ENCODE measurements at regions not wholly inside any gene's neighbourhood (a gene's known extent, or its start where the extent isn't known, plus 50 kb on each side); places are given as distances from the start of the nearest gene placed in this dataset.

GRCh38 chr6:10256113-10256690, 158.7 kb downstream of the TFAP2A start:
- Mint-ChIP-seq H3K4me1 (ENCODE audit: low read depth, unreplicated experiment) (no peaks in the 10 kb centered on the region), H3K27ac (ENCODE audit: unreplicated experiment) (no peak overlapping the region), H3K36me3 (ENCODE audit: insufficient read depth, unreplicated experiment) (no peaks in the 10 kb centered on the region), H3K27me3 (ENCODE audit: unreplicated experiment) (no peaks in the 10 kb centered on the region), H3K4me3 (ENCODE audit: low read depth, unreplicated experiment) (no peak overlapping the region), H3K9me3 (ENCODE audit: low read depth, unreplicated experiment) (no peaks in the 10 kb centered on the region)
- intact Hi-C loops (cut with micrococcal nuclease; ENCODE audit: unreplicated experiment), result no loop called here
- TF ChIP-seq CTCF (IDR thresholded peaks at IDR 0.05; ENCODE audit: unreplicated experiment), result no peak
- CTCF ChIA-PET, result no interaction called here
- BruUV-seq (replicated peaks), result no TSS peak
- DNase-seq, result peak; percentile 16

- TF ChIP-seq CTCF (IDR thresholded peaks at IDR 0.05; ENCODE audit: unreplicated experiment), result no peak
- no peak for DNase-seq
- CTCF ChIA-PET, result no interaction called here
- intact Hi-C loops (cut with micrococcal nuclease; ENCODE audit: unreplicated experiment), result no loop called here
- no peak overlapping the region for H3K4me3 Mint-ChIP-seq (ENCODE audit: low read depth, unreplicated experiment)
- no peak overlapping the region for H3K27ac Mint-ChIP-seq (ENCODE audit: unreplicated experiment)
- no peaks in the 10 kb centered on the region for H3K4me1 Mint-ChIP-seq (ENCODE audit: low read depth, unreplicated experiment)
- no TSS peak for BruUV-seq (replicated peaks)
- no peaks in the 10 kb centered on the region for H3K36me3 Mint-ChIP-seq (ENCODE audit: insufficient read depth, unreplicated experiment)
- H3K9me3 Mint-ChIP-seq (ENCODE audit: low read depth, unreplicated experiment), result peaks cover 2% of the 10 kb centered on the region
- no peaks in the 10 kb centered on the region for H3K27me3 Mint-ChIP-seq (ENCODE audit: unreplicated experiment)
Observed at GRCh38 chr6:10250655-10251220, 164.1 kb downstream of the TFAP2A start.

- BruUV-seq (replicated peaks), result no TSS peak
- CTCF ChIA-PET, result interaction anchor here (0.7 kb wide), 1 partner anchor 389 kb away, joined by 6 read pairs; no protein-coding TSS in a partner anchor
- H3K27me3 Mint-ChIP-seq (ENCODE audit: unreplicated experiment), result no peaks in the 10 kb centered on the region
- no peaks in the 10 kb centered on the region for H3K36me3 Mint-ChIP-seq (ENCODE audit: insufficient read depth, unreplicated experiment)
- intact Hi-C loops (cut with micrococcal nuclease; ENCODE audit: unreplicated experiment), result no loop called here
- no peak for DNase-seq
- H3K4me1 Mint-ChIP-seq (ENCODE audit: low read depth, unreplicated experiment), result no peaks in the 10 kb centered on the region
- TF ChIP-seq CTCF (IDR thresholded peaks at IDR 0.05; ENCODE audit: unreplicated experiment), result no peak
- H3K9me3 Mint-ChIP-seq (ENCODE audit: low read depth, unreplicated experiment), result peaks cover 2% of the 10 kb centered on the region
- no peak overlapping the region for H3K27ac Mint-ChIP-seq (ENCODE audit: unreplicated experiment)
- H3K4me3 Mint-ChIP-seq (ENCODE audit: low read depth, unreplicated experiment), result no peak overlapping the region
Observed at GRCh38 chr6:10248378-10248843, 166.5 kb downstream of the TFAP2A start.

- H3K36me3 Mint-ChIP-seq (ENCODE audit: insufficient read depth, unreplicated experiment), result no peaks in the 10 kb centered on the region
- BruUV-seq (replicated peaks), result no TSS peak
- CTCF ChIA-PET, result no interaction called here
- H3K4me1 Mint-ChIP-seq (ENCODE audit: low read depth, unreplicated experiment), result no peaks in the 10 kb centered on the region
- no peak overlapping the region for H3K27ac Mint-ChIP-seq (ENCODE audit: unreplicated experiment)
- peak; percentile 46 for DNase-seq
- no peaks in the 10 kb centered on the region for H3K9me3 Mint-ChIP-seq (ENCODE audit: low read depth, unreplicated experiment)
- no peak overlapping the region for H3K4me3 Mint-ChIP-seq (ENCODE audit: low read depth, unreplicated experiment)
- H3K27me3 Mint-ChIP-seq (ENCODE audit: unreplicated experiment), result no peaks in the 10 kb centered on the region
- no peak for TF ChIP-seq CTCF (IDR thresholded peaks at IDR 0.05; ENCODE audit: unreplicated experiment)
- intact Hi-C loops (cut with micrococcal nuclease; ENCODE audit: unreplicated experiment), result no loop called here
Observed at GRCh38 chr6:10237298-10238038, 177.4 kb downstream of the TFAP2A start.
